ENCODE measurements at regions not wholly inside any gene's neighbourhood (a gene's known extent, or its start where the extent isn't known, plus 50 kb on each side); places are given as distances from the start of the nearest gene placed in this dataset.

- no peak for TF ChIP-seq CTCF (IDR thresholded peaks at IDR 0.05)
- TF ChIP-seq POLR2A (IDR thresholded peaks at IDR 0.05) = no peak
Observed at GRCh38 chrX:66328950-66329596, 165.0 kb downstream of the HEPH start.
